Stimulated activated CD4-positive, alpha-beta T cell treated with anti-CD3 and anti-CD28 coated beads, Interleukin-4, amount 100 ng/mL, for 48 hours (primary cell): ENCODE measurements at regions not wholly inside any gene's neighbourhood (a gene's known extent, or its start where the extent isn't known, plus 50 kb on each side); places are given as distances from the start of the nearest gene placed in this dataset.
"Not testable (repeated sequence)": the region's sequence is repeated elsewhere in the genome, so short reads cannot be mapped to it uniquely, and the experiment has no call there.

Experiments
- DNase-seq, 2 donors: peaks; one replicate each; pipeline ENCODE4 v3.0.0-alpha.2; 2020; ENCODE audit warnings: low read depth in 2 of 2

DNA sequence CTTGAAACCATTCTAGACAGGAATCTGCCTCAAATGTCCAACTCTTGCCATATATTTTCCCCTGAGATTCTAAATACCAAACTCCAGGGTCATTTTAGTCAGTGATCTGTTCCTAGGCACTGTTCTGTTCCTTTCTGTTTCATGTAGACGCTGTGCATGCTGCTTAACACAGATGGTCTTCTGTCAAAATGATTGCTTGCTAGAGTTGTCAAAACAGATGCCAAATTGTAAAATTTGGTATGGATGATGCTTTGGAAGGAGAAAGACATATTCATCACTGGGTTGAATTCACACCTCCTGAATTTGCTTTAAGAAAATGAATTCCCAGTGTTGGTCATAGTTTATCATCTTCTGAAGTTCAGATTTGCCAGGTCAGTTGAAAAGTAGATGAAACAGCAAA is 425.9 kb downstream of the ETS1 start:
- DNase-seq = no peak

DNA sequence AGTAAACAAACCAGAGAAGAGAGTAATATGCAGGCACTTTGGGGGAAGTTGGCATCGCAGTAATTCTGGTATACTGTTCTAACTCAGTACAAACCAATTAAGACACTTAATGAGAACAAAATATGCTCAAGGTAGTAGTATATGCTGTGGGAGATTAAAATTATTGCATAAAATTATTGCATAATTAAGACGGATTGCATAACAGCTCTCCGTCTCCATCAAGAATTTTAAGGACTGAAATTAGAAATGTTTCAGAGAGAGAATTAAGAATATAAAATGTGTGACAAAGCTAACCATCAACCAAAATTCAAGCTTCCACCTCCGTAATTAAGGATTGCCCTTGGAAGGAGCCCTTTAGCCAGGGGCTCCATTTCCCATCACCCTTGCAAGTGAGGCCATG is 428.5 kb downstream of the ETS1 start:
- no peak for DNase-seq

GRCh38 chr11:128157423-128158298 is 429.7 kb downstream of the ETS1 start:
- peak; percentile 38 to 43 for DNase-seq

DNA sequence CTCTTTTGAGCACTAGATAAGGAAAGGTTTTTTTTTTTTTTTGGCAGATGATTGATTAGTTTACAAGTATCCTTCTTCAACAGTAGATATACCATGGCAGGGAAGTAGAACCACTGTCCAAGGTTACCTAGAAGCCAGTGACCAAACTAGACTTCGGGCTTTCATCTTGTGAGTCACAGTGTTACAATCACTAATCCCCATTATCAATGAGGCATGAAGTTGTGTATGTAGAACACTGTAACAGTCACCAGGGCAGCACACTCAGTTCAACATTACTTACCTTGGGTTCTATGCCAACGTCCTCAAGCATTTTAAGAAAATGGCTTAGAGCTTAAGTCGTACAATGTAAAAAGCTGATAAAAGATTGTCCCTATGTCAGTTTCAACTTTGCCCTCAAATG is 430.9 kb downstream of the ETS1 start:
- DNase-seq = no peak

DNA sequence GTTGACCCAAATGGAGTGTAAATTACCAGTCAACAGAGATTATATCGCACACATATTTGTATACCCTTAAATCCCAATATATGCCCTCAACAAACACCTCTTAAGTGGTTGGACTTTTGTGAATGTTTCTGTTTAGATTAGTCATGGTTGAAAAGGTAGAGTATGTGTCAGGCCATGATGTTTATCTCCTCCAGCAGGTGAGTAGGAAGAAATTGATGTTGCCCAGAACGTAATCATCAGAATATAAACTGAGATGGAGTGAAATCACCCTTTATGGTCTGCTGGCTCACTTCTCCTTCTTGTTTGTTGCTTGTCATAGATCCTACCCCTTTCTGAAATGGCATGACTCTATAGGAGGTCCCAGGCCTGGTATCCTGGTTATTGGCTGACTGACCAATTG is 431.8 kb downstream of the ETS1 start:
- DNase-seq = no peak

DNA sequence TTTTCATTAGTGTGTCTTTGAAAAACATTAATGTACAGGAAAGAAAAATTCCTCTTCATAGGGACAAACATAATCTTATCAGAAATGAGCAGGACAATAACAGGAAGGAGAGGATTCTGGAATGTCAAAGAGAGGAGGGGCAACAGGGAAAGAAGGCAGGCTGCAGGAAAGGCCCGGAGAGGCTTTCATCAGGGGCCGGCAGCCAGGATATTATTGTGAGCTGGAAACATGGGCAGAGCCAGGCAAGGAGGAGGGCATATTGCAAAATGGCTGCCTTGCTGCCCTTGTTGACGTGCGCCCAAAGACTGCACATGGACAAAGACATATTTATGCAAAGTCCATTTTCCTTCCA is 433.7 kb downstream of the ETS1 start:
- no peak for DNase-seq

- DNase-seq = no peak
Measured at GRCh38 chr11:128152796-128153696, 434.3 kb downstream of the ETS1 start.

GRCh38 chr11:128151780-128152179 is 435.6 kb downstream of the ETS1 start:
- DNase-seq = no peak

DNA sequence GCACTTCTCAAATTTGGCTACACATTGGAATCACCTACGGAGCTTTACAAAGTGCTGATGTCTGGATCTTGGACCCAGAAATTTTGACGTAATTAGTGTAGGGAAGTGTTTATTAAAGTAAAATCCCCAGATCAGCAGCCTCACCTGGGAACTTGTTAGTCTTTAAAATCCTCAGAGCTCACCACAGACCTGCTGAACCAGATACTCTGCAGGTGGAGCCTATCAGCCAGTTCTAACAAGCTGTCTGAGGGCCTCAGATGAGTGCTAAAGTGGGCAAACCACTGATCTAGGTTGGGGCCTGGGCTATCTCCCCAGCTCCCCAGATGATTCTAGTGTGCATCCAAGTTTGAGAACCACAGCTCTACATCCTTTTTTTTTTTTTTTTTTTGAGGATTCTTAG is 436.0 kb downstream of the ETS1 start:
- DNase-seq = no peak

DNA sequence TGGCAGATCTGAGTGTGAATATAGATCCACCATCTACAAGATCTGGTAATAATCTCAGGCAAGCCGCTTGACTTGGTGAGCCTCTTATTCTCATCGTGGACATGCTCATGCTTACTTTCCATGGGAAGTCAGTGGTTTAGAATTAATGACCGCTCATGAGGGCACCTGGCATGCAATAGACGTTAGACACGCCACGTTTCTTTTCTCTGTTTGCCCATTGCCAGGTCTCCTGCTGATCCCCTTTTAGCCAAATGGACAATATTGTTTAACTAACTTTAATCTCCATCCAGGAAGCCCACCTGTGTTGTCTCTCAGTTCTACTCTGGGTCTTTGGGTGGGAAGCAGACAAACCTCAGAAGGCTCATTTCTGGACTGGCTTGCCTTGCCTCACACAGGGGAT is 439.1 kb downstream of the ETS1 start:
- no peak for DNase-seq

- DNase-seq = no peak
Measured at GRCh38 chr11:128146926-128147605, 440.3 kb downstream of the ETS1 start.

DNA sequence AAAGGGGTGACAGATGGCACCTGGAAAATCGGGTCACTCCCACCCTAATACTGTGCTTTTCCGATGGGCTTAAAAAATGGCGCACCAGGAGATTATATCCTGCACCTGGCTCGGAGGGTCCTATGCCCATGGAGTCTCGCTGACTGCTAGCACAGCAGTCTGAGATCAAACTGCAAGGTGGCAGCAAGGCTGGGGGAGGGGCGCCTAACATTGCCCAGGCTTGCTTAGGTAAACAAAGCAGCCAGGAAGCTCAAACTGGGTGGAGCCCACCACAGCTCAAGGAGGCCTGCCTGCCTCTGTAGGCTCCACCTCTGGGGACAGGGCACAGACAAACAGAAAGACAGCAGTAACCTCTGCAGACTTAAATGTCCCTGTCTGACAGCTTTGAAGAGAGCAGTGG is 447.1 kb downstream of the ETS1 start:
- DNase-seq = not testable (repeated sequence)

- DNase-seq = no peak
Measured at GRCh38 chr11:128135451-128135850, 451.9 kb downstream of the ETS1 start.

- no peak for DNase-seq
Measured at GRCh38 chr11:128133501-128133900, 453.9 kb downstream of the ETS1 start.

GRCh38 chr11:128130052-128130451 is 457.3 kb downstream of the ETS1 start:
- no peak for DNase-seq

DNA sequence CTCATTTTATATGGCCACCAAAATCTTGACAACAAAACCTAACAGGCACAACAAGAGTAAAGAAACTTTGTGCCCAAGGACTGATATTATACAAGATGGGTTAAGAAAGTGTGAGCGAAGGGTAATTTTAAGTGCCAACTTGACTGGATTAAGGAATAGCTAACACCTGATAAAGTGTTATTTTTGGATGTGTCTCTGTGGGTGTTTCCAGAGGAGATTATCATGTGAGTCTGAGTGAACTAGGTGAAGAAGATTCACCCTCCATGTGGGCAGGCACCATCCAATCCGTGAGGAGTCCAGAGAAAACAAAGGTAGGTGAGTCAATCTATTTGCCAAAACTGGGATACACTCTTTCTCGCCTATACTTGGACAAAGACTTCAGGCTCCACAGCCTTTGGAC is 461.6 kb downstream of the ETS1 start:
- DNase-seq = no peak

DNA sequence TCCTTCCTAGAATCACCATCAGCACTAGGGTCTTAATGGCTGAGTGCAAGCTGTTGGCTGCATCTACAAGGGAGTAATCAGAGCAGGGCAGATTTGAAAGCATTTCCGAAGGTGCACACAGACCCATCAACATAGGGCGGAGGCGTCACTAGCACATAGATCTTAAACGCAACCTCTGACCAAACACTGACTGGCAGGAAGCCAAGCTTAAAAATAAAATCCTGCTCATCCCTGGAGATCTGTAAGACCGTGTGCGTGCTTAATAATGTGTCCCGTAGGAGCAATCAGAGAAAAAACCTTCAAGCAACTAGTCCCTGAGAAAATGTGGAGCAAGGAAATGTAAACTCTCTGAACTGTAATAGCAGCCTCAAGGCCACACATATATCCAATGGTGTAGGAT is 470.5 kb downstream of the ETS1 start:
- no peak for DNase-seq

- no peak for DNase-seq
Measured at GRCh38 chr11:128116447-128116846, 470.9 kb downstream of the ETS1 start.

DNA sequence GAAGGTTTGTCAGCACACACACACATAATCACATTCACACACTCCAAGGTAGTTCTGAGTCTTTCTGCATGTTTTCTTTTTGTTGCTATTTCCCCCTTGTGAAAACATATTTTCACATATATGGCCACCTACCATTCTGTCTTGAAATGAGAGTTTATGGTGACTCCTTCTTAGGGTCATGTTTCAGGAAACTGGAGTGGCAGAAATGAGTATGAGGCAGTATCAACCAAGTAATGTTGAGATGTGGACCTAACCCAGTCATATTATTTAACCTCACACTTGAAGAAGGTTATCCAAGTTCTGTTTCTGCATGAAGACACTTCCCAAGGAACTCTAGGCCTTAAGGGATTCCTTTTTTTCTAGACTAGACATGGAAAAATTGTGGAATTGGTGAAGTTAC is 481.4 kb downstream of the ETS1 start:
- no peak for DNase-seq

GRCh38 chr11:128105511-128105910 is 481.8 kb downstream of the ETS1 start:
- no peak for DNase-seq

DNA sequence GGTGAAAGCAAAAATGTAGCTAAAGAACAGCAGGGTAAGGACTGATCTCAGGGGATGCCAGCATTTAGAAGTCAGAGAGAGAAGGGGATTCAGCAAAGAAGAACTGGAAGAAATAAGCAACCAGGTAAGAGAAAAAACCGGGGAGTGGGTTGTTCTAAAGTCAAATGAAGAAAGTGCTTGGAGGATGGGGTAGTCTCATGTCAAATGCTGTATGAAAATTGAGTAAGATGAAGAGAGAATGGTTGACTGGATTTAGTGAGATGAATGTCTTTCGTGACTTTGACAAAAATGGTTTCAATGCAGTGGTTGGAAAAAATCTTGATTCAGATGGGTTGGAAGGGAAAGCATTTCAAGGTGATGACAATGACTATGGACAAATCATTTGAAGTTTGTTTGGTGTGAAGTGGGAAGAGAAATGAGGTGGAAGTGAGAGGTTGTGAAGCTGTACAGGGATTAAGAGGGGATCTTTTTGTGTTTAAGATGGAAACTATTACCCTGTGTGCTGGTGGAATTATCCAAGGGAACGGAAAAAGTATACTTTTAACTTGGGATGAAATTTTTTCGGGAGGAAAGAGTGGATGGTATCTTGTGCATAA is 484.0 kb downstream of the ETS1 start:
- DNase-seq = no peak

DNA sequence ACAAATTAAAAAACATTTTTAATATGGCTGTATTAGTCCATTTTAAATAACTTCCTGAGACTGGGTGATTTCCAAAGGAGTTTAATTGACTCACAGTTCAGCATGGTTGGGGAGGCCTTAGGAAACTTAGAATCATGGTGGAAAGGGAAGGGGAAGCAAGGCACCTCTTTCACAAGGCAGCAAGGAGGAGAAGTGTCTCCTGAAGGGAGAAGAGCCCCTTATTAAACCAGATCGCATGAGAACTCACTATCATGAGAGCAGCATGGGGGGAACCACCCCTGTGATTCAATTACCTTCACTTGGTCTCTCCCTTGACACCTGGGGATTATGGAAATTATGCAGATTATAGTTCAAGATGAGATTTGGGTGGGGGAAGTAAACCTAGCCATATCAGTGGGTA is 488.6 kb downstream of the ETS1 start:
- DNase-seq = no peak
